ACC112 (cell line): ENCODE measurements at regions not wholly inside any gene's neighbourhood (a gene's known extent, or its start where the extent isn't known, plus 50 kb on each side); places are given as distances from the start of the nearest gene placed in this dataset.

Experiments
- H2AFZ ChIP-seq: fragments of 200-600 bp; sonication (generic); one replicate; pipeline ENCODE4 v1.6.0; 2017; ENCODE audit warnings: antibody characterized with exemption, low read length; ENCODE audit not compliant: unreplicated experiment
- H3K27ac ChIP-seq: fragments of 200-600 bp; sonication (generic); 2 replicates; pipeline ENCODE4 v1.5.1; 2014; ENCODE audit warnings: low read depth, mild to moderate bottlenecking, antibody characterized with exemption, low read length, moderate library complexity
- H3K27me3 ChIP-seq: fragments of 200-600 bp; sonication (generic); 2 replicates; pipeline ENCODE4 v1.6.1; 2014; ENCODE audit warnings: mild to moderate bottlenecking, antibody characterized with exemption, low read length, moderate library complexity, mixed read lengths; ENCODE audit not compliant: insufficient read depth
- H3K36me3 ChIP-seq: fragments of 200-600 bp; sonication (generic); 2 replicates; pipeline ENCODE4 v1.6.1; 2016; ENCODE audit warnings: mild to moderate bottlenecking, antibody characterized with exemption, low read length, moderate library complexity, mixed read lengths; ENCODE audit not compliant: insufficient read depth
- H3K4me1 ChIP-seq: fragments of 200-600 bp; sonication (generic); one replicate; pipeline ENCODE4 v1.6.1; 2016; ENCODE audit warnings: low read length, mixed read lengths; ENCODE audit not compliant: insufficient read depth, unreplicated experiment, control insufficient read depth
- H3K4me3 ChIP-seq: fragments of 200-600 bp; sonication (generic); 2 replicates; pipeline ENCODE4 v1.5.1; 2014; ENCODE audit warnings: mild to moderate bottlenecking, low read depth, low read length
- H3K79me2 ChIP-seq: fragments of 200-600 bp; sonication (generic); one replicate; pipeline ENCODE4 v1.6.0; 2016; ENCODE audit warnings: low read length; ENCODE audit not compliant: control insufficient read depth, unreplicated experiment, insufficient read depth

DNA sequence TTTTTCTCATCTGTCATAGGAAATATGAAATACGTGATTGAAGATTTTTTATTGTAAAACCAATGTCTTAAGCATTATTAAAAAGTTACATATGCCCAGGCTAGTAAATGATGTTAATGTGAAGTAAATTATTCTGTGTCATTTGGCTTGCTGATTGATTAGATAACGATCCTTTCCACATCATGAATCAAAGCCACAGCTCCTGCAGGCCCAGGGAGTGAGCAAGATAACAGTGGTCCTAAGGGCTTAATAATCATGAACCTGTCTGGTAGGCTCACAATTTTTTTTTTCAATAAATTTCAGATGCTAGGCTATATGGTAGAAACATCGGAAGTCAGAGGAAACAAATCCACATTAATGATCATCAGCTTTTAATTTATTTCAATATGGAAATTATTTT is 269.0 kb upstream of the SLC10A2 start:
- H3K27ac ChIP-seq = no peak overlapping the region
- H3K36me3 ChIP-seq = no peaks in the 10 kb centered on the region
- no peaks in the 10 kb centered on the region for H3K27me3 ChIP-seq
- no peak overlapping the region for H2AFZ ChIP-seq
- no peak overlapping the region for H3K4me3 ChIP-seq
- H3K4me1 ChIP-seq = no peaks in the 10 kb centered on the region
- no peaks in the 10 kb centered on the region for H3K79me2 ChIP-seq

DNA sequence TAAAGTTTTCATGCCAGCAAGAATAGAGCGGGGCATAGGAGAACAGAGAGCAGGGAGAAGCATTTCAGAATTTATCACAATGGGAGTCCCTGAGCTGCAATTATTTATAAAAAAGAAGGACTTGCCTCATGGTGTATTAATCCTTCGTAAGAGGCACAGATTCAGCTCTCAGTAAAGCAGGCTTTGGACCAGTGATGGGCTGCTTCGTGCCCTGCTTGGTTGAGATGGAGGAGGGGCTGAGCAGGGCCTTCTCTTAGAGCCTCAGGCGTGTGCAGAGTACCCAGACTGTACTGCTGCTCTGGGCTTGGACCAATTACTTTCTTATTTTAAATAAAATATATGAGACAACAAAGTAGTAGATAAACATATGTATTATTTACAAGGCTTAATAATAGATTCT is 265.7 kb upstream of the SLC10A2 start:
- Histone ChIP-seq H3K4me1 (no peaks in the 10 kb centered on the region), H3K27me3 (no peaks in the 10 kb centered on the region), H3K4me3 (no peak overlapping the region), H3K27ac (no peak overlapping the region), H3K36me3 (no peaks in the 10 kb centered on the region), H2AFZ (no peak overlapping the region), H3K79me2 (no peaks in the 10 kb centered on the region)

DNA sequence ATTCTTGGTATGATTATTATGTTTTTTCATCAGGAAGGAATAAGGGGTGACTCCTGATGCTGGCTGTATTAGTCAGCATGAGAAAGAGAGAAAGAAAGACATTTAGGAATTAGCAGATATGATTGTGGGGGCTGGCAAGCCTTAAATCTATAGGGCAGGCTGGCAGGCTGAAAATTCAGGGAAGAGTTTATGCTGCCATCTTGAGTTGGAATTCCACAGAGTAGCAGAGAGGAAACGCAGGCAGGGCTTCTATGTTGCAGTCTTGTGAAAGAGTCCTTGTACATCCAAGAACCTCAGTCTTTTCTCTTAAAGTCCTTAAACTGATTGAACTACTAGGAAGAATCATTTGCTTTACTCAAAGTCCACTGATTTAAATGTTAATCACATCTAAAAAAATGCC is 262.7 kb upstream of the SLC10A2 start:
- Histone ChIP-seq H3K36me3 (no peaks in the 10 kb centered on the region), H3K79me2 (no peaks in the 10 kb centered on the region), H2AFZ (no peak overlapping the region), H3K27ac (no peak overlapping the region), H3K27me3 (no peaks in the 10 kb centered on the region), H3K4me1 (no peaks in the 10 kb centered on the region), H3K4me3 (no peak overlapping the region)

DNA sequence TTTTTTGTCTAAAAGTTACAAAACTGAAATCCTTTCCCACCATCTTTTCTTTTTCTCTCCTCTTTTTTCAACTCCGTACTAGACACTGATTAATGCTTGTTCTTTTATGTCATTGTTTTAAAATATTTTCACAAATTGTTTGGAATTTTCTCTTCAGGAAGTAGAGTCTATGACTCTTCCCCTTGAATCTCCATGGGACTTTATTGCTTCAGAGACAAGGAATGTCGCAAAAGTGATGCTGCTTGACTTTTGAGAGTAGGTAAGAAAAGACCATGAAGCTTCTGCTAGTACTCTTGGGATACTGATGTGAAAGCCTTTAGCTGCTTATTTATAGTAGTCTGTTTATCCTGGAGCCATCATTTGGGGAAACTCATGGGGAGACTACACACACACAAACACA is 260.1 kb upstream of the SLC10A2 start:
- Histone ChIP-seq H2AFZ (no peak overlapping the region), H3K79me2 (no peaks in the 10 kb centered on the region), H3K27me3 (no peaks in the 10 kb centered on the region), H3K27ac (no peak overlapping the region), H3K36me3 (no peaks in the 10 kb centered on the region), H3K4me3 (no peak overlapping the region), H3K4me1 (no peaks in the 10 kb centered on the region)

GRCh38 chr13:103325672-103326071 is 259.5 kb upstream of the SLC10A2 start:
- Histone ChIP-seq H3K4me1 (no peaks in the 10 kb centered on the region), H2AFZ (no peak overlapping the region), H3K79me2 (no peaks in the 10 kb centered on the region), H3K36me3 (no peaks in the 10 kb centered on the region), H3K4me3 (no peak overlapping the region), H3K27ac (no peak overlapping the region), H3K27me3 (no peaks in the 10 kb centered on the region)

DNA sequence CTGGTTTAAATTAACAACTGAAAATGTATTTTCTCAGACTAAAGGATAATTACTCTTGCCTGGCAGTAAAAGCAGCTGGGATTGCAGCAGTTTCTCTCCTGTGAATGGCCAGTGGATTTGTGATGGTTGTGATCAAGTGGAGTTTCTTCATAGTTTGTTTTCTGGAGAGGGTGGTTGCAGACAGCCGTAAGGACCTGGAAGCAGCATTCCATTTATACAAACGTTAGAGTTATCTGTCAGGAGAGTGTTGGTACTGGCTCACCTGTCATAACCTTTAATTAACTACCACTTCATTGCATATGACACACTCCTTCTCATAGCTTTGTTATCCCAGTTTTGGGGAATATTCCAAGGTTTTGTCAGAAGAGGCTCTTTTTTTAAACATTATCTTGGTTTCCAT is 258.4 kb upstream of the SLC10A2 start:
- no peaks in the 10 kb centered on the region for H3K27me3 ChIP-seq
- H3K36me3 ChIP-seq = no peaks in the 10 kb centered on the region
- no peaks in the 10 kb centered on the region for H3K79me2 ChIP-seq
- no peak overlapping the region for H3K27ac ChIP-seq
- H2AFZ ChIP-seq = no peak overlapping the region
- no peaks in the 10 kb centered on the region for H3K4me1 ChIP-seq
- no peak overlapping the region for H3K4me3 ChIP-seq

DNA sequence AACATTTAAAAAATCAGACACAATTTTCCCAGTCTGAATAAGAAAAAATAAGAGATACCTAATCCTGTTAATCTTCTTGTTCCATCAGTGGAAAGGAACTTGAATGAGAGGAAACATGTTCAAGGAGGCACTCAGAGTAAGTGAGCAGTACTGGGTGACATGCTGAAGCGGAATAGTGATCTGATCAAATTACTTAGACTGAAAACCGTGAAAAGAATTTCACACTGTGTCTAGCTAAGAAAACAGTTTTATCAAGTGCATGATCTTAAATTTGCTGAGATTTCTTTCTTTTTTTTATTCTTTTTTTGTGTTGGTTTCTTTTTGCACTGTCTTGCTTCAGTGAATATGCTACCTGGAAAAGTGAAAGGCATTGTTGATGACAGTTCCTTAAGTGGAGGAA is 249.5 kb upstream of the SLC10A2 start:
- H3K36me3 ChIP-seq = no peaks in the 10 kb centered on the region
- H3K4me1 ChIP-seq = no peaks in the 10 kb centered on the region
- no peaks in the 10 kb centered on the region for H3K79me2 ChIP-seq
- H3K27me3 ChIP-seq = no peaks in the 10 kb centered on the region
- H3K4me3 ChIP-seq = no peak overlapping the region
- no peak overlapping the region for H2AFZ ChIP-seq
- no peak overlapping the region for H3K27ac ChIP-seq

DNA sequence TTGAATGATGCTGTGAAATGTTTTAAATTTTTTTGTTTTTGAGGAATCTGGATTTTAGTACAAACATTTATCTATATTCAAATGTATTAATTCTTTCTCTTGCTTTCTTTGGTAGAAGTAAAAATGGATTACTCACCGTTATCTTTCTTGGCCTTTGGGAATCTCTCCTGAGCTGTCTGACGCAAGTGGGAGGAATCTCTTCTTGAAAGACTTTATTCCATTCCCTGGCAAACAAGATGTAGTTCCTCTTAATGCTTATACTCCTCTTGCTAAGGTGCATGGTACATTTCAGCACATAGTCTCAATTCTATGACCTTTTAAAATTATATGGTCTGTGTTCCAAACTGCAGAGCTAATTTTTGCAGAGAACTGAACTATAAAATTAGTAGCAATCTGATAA is 246.2 kb upstream of the SLC10A2 start:
- Histone ChIP-seq H3K4me1 (no peaks in the 10 kb centered on the region), H3K36me3 (no peaks in the 10 kb centered on the region), H3K27ac (no peak overlapping the region), H3K27me3 (no peaks in the 10 kb centered on the region), H3K4me3 (no peak overlapping the region), H2AFZ (no peak overlapping the region), H3K79me2 (no peaks in the 10 kb centered on the region)

DNA sequence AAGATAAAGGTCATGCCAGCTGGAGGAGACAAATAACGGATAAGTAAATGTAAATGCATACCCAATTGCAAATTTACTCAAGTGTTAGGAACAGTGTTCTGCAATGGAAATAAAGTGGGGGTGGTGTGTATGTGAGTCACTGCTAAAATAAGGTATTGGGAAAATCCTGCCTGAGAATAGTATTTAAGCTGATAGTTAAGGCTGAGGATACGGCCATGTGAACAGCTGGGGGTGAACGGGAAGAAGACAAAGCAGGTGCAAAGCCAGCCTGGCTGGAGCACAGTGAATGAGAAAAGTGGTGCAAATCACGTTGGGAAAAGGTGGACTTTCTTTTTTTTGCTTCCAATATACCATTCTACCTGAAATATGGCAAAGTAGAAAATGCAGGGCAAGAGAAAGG is 242.4 kb upstream of the SLC10A2 start:
- H3K27ac ChIP-seq = no peak overlapping the region
- no peak overlapping the region for H3K4me3 ChIP-seq
- H3K36me3 ChIP-seq = no peaks in the 10 kb centered on the region
- H3K79me2 ChIP-seq = no peaks in the 10 kb centered on the region
- H2AFZ ChIP-seq = no peak overlapping the region
- H3K27me3 ChIP-seq = no peaks in the 10 kb centered on the region
- H3K4me1 ChIP-seq = no peaks in the 10 kb centered on the region

GRCh38 chr13:103306163-103306562 is 239.9 kb upstream of the SLC10A2 start:
- no peak overlapping the region for H2AFZ ChIP-seq
- no peaks in the 10 kb centered on the region for H3K4me1 ChIP-seq
- no peaks in the 10 kb centered on the region for H3K79me2 ChIP-seq
- no peak overlapping the region for H3K27ac ChIP-seq
- no peaks in the 10 kb centered on the region for H3K27me3 ChIP-seq
- H3K4me3 ChIP-seq = no peak overlapping the region
- H3K36me3 ChIP-seq = no peaks in the 10 kb centered on the region

DNA sequence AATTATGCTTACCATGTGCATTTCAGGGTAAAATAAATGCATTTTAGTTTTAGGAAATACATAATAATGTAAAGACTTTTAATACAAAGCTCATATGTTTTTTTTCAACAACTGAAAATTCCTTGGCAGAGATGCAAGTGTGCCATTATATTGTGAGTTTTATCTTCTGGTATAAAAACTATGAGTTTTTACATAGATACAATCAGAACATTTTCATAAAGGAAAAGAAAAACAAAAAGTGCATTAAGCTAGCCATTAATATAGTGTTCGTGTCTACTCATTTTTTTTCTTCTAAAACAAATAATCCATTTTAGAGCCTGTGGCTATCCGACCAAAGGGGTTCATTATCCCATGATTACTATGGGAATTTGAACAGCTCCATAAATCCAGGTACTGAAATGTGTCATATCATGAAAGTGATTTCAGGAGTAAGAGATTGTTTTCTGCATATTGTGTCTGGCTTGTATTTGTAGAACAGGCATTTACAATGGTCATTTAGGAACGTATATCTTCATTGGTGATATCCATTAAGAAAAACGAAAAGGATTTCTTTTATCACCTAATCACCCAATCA is 236.9 kb upstream of the SLC10A2 start:
- Histone ChIP-seq H2AFZ (no peak overlapping the region), H3K4me3 (no peak overlapping the region)

More for the DNA sequence above, 236.9 kb upstream of the SLC10A2 start:
- Histone ChIP-seq H3K36me3 (no peaks in the 10 kb centered on the region), H3K27me3 (no peaks in the 10 kb centered on the region), H3K79me2 (no peaks in the 10 kb centered on the region), H3K4me1 (no peaks in the 10 kb centered on the region), H3K27ac (no peak overlapping the region)
